Upper lobe of left lung (tissue), 4 donors: ENCODE measurements at regions not wholly inside any gene's neighbourhood (a gene's known extent, or its start where the extent isn't known, plus 50 kb on each side); places are given as distances from the start of the nearest gene placed in this dataset.

Experiments
- CTCF ChIP-seq, 6 experiments: fragments of 450-650 bp in 4 of 6; fragments of 200-600 bp in 2 of 6; sonication (generic) in 2 of 6; IDR thresholded peaks; one replicate each; pipeline ENCODE4 v1.5.1; 2016 to 2019; ENCODE audit warnings: antibody characterized with exemption in 6 of 6
- POLR2A ChIP-seq, 4 donors: fragments of 450-650 bp; IDR thresholded peaks; one replicate each; pipeline ENCODE4 v1.5.1; 2016 to 2017; ENCODE audit warnings: antibody characterized with exemption in 4 of 4, mild to moderate bottlenecking in 2 of 4
- POLR2AphosphoS5 ChIP-seq, 2 donors: sonication (generic); formaldehyde crosslinking; IDR thresholded peaks; one replicate each; pipeline ENCODE4 v1.5.1; 2017; ENCODE audit warnings: antibody characterized with exemption in 2 of 2

GRCh38 chr18:76670564-76671288, 151.6 kb upstream of the ZNF236 start:
- TF ChIP-seq CTCF (IDR thresholded peaks at IDR 0.05) (no peak), POLR2A (IDR thresholded peaks at IDR 0.05) (no peak), POLR2AphosphoS5 (IDR thresholded peaks at IDR 0.05) (no peak)
